Neural cell (in vitro differentiated cells): ENCODE measurements at regions not wholly inside any gene's neighbourhood (a gene's known extent, or its start where the extent isn't known, plus 50 kb on each side); places are given as distances from the start of the nearest gene placed in this dataset.

Source experiments
- H2AFZ ChIP-seq: fragments of 200-600, 300-800 bp; sonication (generic), shearing (Covaris generic); 2 replicates; pipeline ENCODE4 v1.6.0; 2014; ENCODE audit warnings: low read depth, mild to moderate bottlenecking, antibody characterized with exemption, low read length, moderate library complexity
- H3F3A ChIP-seq: fragments of 200-600 bp; shearing (Covaris generic); 2 replicates; pipeline ENCODE4 v1.6.1; 2016; ENCODE audit warnings: mild to moderate bottlenecking, moderate library complexity, mixed read lengths, antibody characterized with exemption, low read length; ENCODE audit not compliant: insufficient read depth, poor library complexity, severe bottlenecking
- H3K27ac ChIP-seq: fragments of 200-600, 300-800 bp; sonication (generic), shearing (Covaris generic); 2 replicates; pipeline ENCODE4 v1.5.1; 2014; ENCODE audit warnings: mild to moderate bottlenecking, low read length, moderate library complexity
- H3K27me3 ChIP-seq: fragments of 300-800, 200-600 bp; sonication (generic), shearing (Covaris generic); 2 replicates; pipeline ENCODE4 v1.6.0; 2014; ENCODE audit warnings: mild to moderate bottlenecking, low read depth, low read length, moderate library complexity; ENCODE audit not compliant: insufficient read depth
- H3K36me3 ChIP-seq: fragments of 300-800, 200-600 bp; sonication (generic), shearing (Covaris generic); 2 replicates; pipeline ENCODE4 v1.5.1; 2014; ENCODE audit warnings: mild to moderate bottlenecking, antibody characterized with exemption, low read length, moderate library complexity; ENCODE audit not compliant: insufficient read depth
- H3K4me2 ChIP-seq: fragments of 300-800, 200-600 bp; sonication (generic), shearing (Covaris generic); 2 replicates; pipeline ENCODE4 v1.6.0; 2014; ENCODE audit warnings: mild to moderate bottlenecking, low read length
- H3K4me3 ChIP-seq: fragments of 300-800, 200-600 bp; sonication (generic), shearing (Covaris generic); 2 replicates; pipeline ENCODE4 v1.5.1; 2014; ENCODE audit warnings: mild to moderate bottlenecking, low read length, moderate library complexity
- H3K79me2 ChIP-seq: fragments of 200-600 bp; shearing (Covaris generic); replicated peaks from 2 replicates; pipeline ENCODE4 v1.6.0; 2014; ENCODE audit warnings: mild to moderate bottlenecking, low read length, moderate library complexity; ENCODE audit not compliant: insufficient read depth
- H3K9ac ChIP-seq: fragments of 300-800, 200-600 bp; sonication (generic), shearing (Covaris generic); 2 replicates; pipeline ENCODE4 v1.6.1; 2016; ENCODE audit warnings: mild to moderate bottlenecking, low read length, mixed read lengths
- H3K9me2 ChIP-seq: fragments of 200-600 bp; shearing (Covaris generic); 2 replicates; pipeline ENCODE4 v1.6.1; 2016; ENCODE audit warnings: mild to moderate bottlenecking, low read length, mixed read lengths; ENCODE audit not compliant: insufficient read depth
- H3K9me3 ChIP-seq: fragments of 200-600, 300-800 bp; sonication (generic), shearing (Covaris generic); 2 replicates; pipeline ENCODE4 v1.6.1; 2016; ENCODE audit warnings: mild to moderate bottlenecking, mixed run types, low read length, moderate library complexity, mixed read lengths
- H4K20me1 ChIP-seq: fragments of 200-600 bp; shearing (Covaris generic); 2 replicates; pipeline ENCODE4 v1.6.1; 2016; ENCODE audit warnings: mild to moderate bottlenecking, mixed run types; ENCODE audit not compliant: insufficient read depth
- CTCF ChIP-seq: fragments of 450-650 bp; IDR thresholded peaks from 2 replicates; pipeline ENCODE4 v1.5.1; 2014; ENCODE audit warnings: antibody characterized with exemption, mild to moderate bottlenecking, moderate library complexity; ENCODE audit not compliant: poor library complexity, severe bottlenecking
- EP300 ChIP-seq: fragments of 450-650 bp; conservative IDR thresholded peaks from 2 replicates; pipeline ENCODE4 v1.6.1; 2014; ENCODE audit warnings: antibody characterized with exemption, mild to moderate bottlenecking, moderate library complexity; ENCODE audit not compliant: poor library complexity, severe bottlenecking
- EZH2 ChIP-seq: fragments of 200-600, 300-800 bp; shearing (Covaris generic), sonication (generic); IDR thresholded peaks from 2 replicates; pipeline ENCODE4 v1.6.1; 2014; ENCODE audit warnings: antibody characterized with exemption, low read length, borderline replicate concordance, mild to moderate bottlenecking; ENCODE audit not compliant: insufficient read depth, poor library complexity, severe bottlenecking
- MXI1 ChIP-seq: fragments of 450-650 bp; conservative IDR thresholded peaks from 2 replicates; pipeline ENCODE4 v1.6.1; 2014; ENCODE audit warnings: antibody characterized with exemption, mild to moderate bottlenecking; ENCODE audit not compliant: poor library complexity, severe bottlenecking
- POLR2AphosphoS5 ChIP-seq: IDR thresholded peaks from 2 replicates; pipeline ENCODE4 v1.6.1; 2012
- RAD21 ChIP-seq: fragments of 450-650 bp; conservative IDR thresholded peaks from 2 replicates; pipeline ENCODE4 v1.6.1; 2014; ENCODE audit warnings: antibody characterized with exemption, mild to moderate bottlenecking, moderate library complexity
- REST ChIP-seq: IDR thresholded peaks from 2 replicates; pipeline ENCODE4 v1.6.1; 2012; ENCODE audit warnings: borderline replicate concordance
- SMC3 ChIP-seq: fragments of 450-650 bp; conservative IDR thresholded peaks from 2 replicates; pipeline ENCODE4 v1.6.1; 2014; ENCODE audit warnings: antibody characterized with exemption, mild to moderate bottlenecking, moderate library complexity; ENCODE audit not compliant: poor library complexity
- TAF1 ChIP-seq: IDR thresholded peaks from 2 replicates; pipeline ENCODE4 v1.6.1; 2012; ENCODE audit warnings: low read depth

DNA sequence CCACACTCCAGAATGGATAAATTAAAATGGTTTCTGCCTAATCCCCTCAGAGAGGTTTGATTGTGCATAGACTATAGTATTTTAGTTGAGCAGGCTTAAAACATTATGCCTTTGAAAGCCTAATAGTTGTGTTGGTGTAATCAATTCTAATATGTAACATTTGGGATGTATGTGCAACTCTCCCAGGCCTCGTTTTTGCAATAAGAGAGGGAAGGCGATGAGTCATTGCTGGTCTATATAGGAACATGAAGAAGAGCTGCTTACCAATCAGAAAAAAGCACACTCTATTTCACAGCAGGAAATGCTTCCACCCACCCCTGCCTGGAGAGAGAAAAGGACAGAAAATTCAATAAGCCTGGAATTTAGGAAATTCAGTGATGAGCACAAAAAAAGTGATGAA is 1424.0 kb upstream of the PIK3C3 start:
- Histone ChIP-seq H3K9me3 (no peaks in the 10 kb centered on the region), H3K79me2 (no peaks in the 10 kb centered on the region), H3K9ac (no peak overlapping the region), H4K20me1 (no peaks in the 10 kb centered on the region), H3K4me2 (no peak overlapping the region), H3F3A (no peaks in the 10 kb centered on the region), H3K36me3 (no peaks in the 10 kb centered on the region), H3K27ac (no peak overlapping the region), H3K27me3 (no peaks in the 10 kb centered on the region), H3K4me3 (no peak overlapping the region), H3K9me2 (no peaks in the 10 kb centered on the region), H2AFZ (no peak overlapping the region)
- no peak for TF ChIP-seq POLR2AphosphoS5
- no peak for TF ChIP-seq MXI1
- no peak for TF ChIP-seq SMC3
- no peak for TF ChIP-seq CTCF
- TF ChIP-seq REST, result no peak
- no peak for TF ChIP-seq TAF1
- no peak for TF ChIP-seq RAD21
- TF ChIP-seq EP300, result no peak
- TF ChIP-seq EZH2, result no peak

- Histone ChIP-seq H3K27ac (no peak overlapping the region), H3K27me3 (no peaks in the 10 kb centered on the region), H3K9me3 (no peaks in the 10 kb centered on the region), H4K20me1 (no peaks in the 10 kb centered on the region), H3K4me3 (no peak overlapping the region), H3K79me2 (no peaks in the 10 kb centered on the region), H3K9me2 (no peaks in the 10 kb centered on the region), H3K9ac (no peak overlapping the region), H3K36me3 (no peaks in the 10 kb centered on the region), H2AFZ (no peak overlapping the region), H3K4me2 (no peak overlapping the region), H3F3A (no peaks in the 10 kb centered on the region)
- TF ChIP-seq SMC3 (no peak), TAF1 (no peak), EZH2 (no peak), CTCF (no peak), POLR2AphosphoS5 (no peak), REST (no peak), MXI1 (no peak), EP300 (no peak), RAD21 (no peak)
Observed at GRCh38 chr18:40529478-40529877, 1425.6 kb upstream of the PIK3C3 start.
